Endothelial cell of umbilical vein (primary cell): ENCODE measurements at regions not wholly inside any gene's neighbourhood (a gene's known extent, or its start where the extent isn't known, plus 50 kb on each side); places are given as distances from the start of the nearest gene placed in this dataset.

Experiments
- EZH2 ChIP-seq: IDR thresholded peaks from 2 replicates; pipeline ENCODE4 v1.6.1; 2012; ENCODE audit warnings: borderline replicate concordance, low read depth, mild to moderate bottlenecking, moderate library complexity, low read length, inconsistent platforms; ENCODE audit not compliant: severe bottlenecking
- FOS ChIP-seq: IDR thresholded peaks from 2 replicates; pipeline ENCODE4 v1.6.1; 2011; ENCODE audit warnings: mild to moderate bottlenecking, low read length, moderate library complexity, borderline replicate concordance; ENCODE audit not compliant: insufficient read depth
- JUN ChIP-seq: IDR thresholded peaks from 2 replicates; pipeline ENCODE4 v1.6.1; 2011; ENCODE audit warnings: borderline replicate concordance, low read depth; ENCODE audit not compliant: insufficient read length, insufficient read depth
- POLR2A ChIP-seq: IDR thresholded peaks from 2 replicates; pipeline ENCODE4 v1.6.1; 2012; ENCODE audit warnings: low read depth, mild to moderate bottlenecking, control low read depth, low read length
- POLR2AphosphoS5 ChIP-seq: IDR thresholded peaks from 2 replicates; pipeline ENCODE4 v1.6.1; 2012; ENCODE audit warnings: low read depth, mild to moderate bottlenecking, control low read depth, low read length, moderate library complexity; ENCODE audit not compliant: insufficient read depth
- TF ChIP-seq, protein P1 (sequence below), 2 donors: IDR thresholded peaks; 1 replicate in 1 of 2; 2 replicates in 1 of 2; pipeline ENCODE4 v1.5.1; 2011; ENCODE audit warnings: low read length in 2 of 2, mild to moderate bottlenecking in 2 of 2, moderate library complexity in 2 of 2, control low read depth in 1 of 2, inconsistent platforms in 1 of 2, low read depth in 1 of 2; ENCODE audit not compliant: insufficient read depth in 1 of 2; ENCODE audit errors: extremely low read depth in 1 of 2
- TF ChIP-seq, protein P2 (sequence below): IDR thresholded peaks from 2 replicates; pipeline ENCODE4 v1.6.1; 2011; ENCODE audit not compliant: insufficient read depth, insufficient read length

DNA sequence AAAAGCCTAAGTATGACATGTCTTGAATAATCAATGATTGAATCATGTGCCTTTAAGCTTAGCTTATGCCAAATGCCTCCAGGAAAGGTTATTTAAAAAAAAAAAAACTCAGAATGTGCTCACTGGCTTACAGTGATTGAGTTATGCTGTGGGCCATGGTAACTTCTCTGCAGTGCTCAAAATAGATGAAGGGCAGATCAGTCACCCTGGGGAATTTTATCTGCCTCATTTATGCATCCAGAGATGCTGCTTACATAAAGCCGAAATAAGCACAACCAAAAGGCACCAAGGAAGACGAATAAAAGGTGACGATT is 118.7 kb upstream of the MDM1 start:
- TF ChIP-seq POLR2A (no peak), POLR2AphosphoS5 (no peak), EZH2 (no peak), JUN (no peak), FOS (no peak)
- TF ChIP-seq, protein P1, sequence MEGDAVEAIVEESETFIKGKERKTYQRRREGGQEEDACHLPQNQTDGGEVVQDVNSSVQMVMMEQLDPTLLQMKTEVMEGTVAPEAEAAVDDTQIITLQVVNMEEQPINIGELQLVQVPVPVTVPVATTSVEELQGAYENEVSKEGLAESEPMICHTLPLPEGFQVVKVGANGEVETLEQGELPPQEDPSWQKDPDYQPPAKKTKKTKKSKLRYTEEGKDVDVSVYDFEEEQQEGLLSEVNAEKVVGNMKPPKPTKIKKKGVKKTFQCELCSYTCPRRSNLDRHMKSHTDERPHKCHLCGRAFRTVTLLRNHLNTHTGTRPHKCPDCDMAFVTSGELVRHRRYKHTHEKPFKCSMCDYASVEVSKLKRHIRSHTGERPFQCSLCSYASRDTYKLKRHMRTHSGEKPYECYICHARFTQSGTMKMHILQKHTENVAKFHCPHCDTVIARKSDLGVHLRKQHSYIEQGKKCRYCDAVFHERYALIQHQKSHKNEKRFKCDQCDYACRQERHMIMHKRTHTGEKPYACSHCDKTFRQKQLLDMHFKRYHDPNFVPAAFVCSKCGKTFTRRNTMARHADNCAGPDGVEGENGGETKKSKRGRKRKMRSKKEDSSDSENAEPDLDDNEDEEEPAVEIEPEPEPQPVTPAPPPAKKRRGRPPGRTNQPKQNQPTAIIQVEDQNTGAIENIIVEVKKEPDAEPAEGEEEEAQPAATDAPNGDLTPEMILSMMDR (IDR thresholded peaks at IDR 0.05; ENCODE audit: extremely low read depth in 1 of 2, insufficient read depth in 1 of 2, low read depth in 1 of 2, low read length in 2 of 2), result no peak
- TF ChIP-seq, protein P2, sequence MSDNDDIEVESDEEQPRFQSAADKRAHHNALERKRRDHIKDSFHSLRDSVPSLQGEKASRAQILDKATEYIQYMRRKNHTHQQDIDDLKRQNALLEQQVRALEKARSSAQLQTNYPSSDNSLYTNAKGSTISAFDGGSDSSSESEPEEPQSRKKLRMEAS, result no peak
